ENCODE measurements at regions not wholly inside any gene's neighbourhood (a gene's known extent, or its start where the extent isn't known, plus 50 kb on each side); places are given as distances from the start of the nearest gene placed in this dataset.
"Not testable (repeated sequence)": the region's sequence is repeated elsewhere in the genome, so short reads cannot be mapped to it uniquely, and the experiment has no call there.

GRCh38 chr10:83725567-83725966 is 413.7 kb upstream of the GHITM start:
- DNase-seq: no peak

GRCh38 chr10:83734278-83734677 is 405.0 kb upstream of the GHITM start:
- no peak for DNase-seq

DNA sequence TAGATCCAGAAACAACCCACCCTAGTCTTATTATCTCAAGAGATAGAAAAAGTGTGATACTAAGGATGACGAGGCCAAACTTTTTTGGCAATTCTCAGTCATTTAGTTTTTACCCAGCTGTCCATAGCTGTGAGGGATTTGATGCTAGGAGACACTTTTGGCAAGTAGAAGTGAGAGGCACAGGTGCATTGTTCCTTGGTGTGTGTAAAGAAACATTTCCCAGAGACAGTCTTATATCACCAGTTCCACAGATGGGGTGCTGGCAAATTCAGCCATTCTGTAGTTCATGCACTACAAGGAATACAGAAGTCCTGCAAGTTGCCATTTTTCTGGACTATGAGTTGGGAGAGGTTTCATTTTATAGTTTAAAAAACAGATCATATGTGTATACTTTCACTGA is 403.3 kb upstream of the GHITM start:
- DNase-seq: no peak

GRCh38 chr10:83750604-83751003 is 388.7 kb upstream of the GHITM start:
- DNase-seq: no peak

- no peak for DNase-seq
Observed at GRCh38 chr10:83753490-83753889, 385.8 kb upstream of the GHITM start.

- DNase-seq: no peak
Observed at GRCh38 chr10:83754857-83755256, 384.5 kb upstream of the GHITM start.

GRCh38 chr10:83760142-83760541 is 379.2 kb upstream of the GHITM start:
- DNase-seq: no peak

GRCh38 chr10:83764666-83765065 is 374.6 kb upstream of the GHITM start:
- DNase-seq: no peak

GRCh38 chr10:83765731-83766130 is 373.6 kb upstream of the GHITM start:
- no peak for DNase-seq

DNA sequence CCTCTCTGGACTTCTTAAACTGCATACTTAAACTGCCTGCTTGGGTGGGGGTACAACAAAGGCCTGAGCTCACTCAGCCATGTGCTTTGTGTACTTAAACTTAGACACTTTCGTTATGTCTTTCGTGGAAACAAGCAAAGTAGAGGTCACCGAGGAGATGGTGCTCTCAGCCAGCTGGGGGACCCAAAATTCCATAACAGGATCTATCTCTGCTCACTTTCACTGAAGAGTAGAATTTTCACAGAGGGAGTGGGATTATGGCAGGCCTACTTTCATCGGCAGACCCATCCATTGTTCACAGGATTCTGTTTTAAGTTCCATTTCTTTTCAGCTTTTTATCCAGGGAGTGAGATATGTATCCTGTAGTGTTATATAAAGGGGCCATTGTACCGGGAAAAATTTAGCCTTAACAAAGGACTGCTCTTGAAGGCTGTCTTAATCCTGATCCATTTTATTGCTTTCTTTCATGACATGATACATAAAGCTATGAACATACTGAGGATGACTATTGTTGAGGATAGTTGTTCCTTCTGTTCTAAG is 370.0 kb upstream of the GHITM start:
- no peak for DNase-seq

DNA sequence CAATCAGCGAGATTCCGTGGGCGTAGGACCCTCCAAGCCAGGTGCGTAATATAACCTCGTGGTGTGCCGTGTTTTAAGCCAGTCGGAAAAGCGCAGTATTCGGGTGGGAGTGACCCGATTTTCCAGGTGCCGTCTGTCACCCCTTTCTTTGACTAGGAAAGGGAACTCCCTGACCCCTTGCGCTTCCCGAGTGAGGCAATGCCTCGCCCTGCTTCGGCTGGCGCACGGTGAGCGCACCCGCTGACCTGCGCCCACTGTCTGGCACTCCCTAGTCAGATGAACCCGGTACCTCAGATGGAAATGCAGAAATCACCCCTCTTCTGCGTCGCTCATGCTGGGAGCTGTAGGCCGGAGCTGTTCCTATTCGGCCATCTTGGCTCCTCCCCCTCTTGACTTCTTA is 352.6 kb upstream of the GHITM start:
- DNase-seq: not testable (repeated sequence)

DNA sequence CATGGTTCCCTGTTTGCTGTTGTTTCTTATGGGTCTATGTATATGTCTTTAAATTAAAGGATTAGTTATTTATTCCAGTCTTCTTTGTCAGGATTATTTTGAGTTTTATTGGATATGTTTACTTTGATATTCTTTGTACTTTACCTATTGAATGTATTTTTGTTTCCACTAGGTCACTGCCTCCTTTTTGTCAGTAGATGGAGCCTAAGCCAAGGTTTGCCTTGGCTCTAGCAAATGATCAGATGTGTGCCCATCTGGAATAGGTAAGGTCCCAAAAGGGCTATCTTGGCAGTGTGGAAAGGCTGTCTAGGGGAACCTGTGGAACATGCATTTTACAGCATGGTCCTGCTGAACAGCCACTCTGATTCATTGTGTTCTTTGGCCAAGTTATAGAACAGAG is 337.3 kb upstream of the GHITM start:
- DNase-seq: no peak

- no peak for DNase-seq
Observed at GRCh38 chr10:83806717-83807116, 332.6 kb upstream of the GHITM start.

DNA sequence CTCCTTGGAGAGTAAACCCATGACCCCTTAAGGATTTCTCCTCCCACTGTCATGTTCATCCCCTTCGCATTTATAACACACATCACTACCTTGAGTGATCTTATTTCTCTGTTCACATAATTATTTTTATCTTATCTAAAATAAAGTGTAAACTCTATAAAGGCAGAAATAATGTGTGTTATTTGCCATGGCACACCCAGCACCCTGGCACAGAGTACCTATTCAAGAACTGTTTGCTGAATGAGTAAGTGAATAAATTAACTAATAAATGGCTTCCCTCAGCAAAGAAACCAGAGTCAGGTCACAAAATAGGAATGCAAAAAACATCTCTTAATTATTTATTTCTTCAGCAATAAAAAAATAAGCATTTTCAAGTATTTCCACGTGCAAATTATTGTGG is 330.3 kb upstream of the GHITM start:
- no peak for DNase-seq

DNA sequence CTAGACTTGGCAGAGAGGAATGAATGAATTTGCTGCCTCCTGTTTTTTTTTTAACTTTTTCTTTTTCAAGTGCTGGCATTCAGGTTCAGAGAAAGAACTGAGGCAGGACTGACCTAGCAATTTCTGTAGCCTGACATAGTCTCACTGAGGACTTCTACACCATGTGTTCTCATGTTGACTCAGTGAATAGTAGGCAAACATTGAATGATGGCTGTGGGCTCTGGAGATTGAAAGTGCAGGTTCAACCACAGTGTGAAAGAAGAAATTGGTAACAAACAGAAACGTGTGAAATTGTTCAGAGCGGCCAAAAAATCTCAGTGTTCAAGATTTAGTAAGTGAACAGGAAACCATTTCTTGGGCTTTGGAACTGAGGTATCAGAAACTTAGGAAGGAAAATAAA is 322.4 kb upstream of the GHITM start:
- DNase-seq: no peak

DNA sequence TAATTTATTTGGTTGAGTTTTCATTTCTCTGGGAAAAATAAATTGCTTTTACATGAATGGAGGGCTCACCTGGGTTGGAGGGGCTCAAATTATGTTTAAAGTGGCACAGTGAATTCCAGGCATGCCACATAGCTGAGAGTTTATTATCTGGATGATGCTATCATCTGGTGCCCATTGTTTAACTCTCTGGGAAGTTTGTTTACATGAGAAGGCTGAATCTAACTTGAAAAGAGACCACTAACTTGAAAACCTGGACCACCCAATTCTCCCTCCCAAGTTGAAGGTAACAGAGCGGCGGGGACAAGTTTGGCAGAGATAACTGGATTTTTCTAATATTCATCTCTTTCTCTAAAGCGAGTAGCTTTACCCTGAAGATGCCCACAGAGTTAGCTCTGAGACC is 321.5 kb upstream of the GHITM start:
- DNase-seq: no peak

DNA sequence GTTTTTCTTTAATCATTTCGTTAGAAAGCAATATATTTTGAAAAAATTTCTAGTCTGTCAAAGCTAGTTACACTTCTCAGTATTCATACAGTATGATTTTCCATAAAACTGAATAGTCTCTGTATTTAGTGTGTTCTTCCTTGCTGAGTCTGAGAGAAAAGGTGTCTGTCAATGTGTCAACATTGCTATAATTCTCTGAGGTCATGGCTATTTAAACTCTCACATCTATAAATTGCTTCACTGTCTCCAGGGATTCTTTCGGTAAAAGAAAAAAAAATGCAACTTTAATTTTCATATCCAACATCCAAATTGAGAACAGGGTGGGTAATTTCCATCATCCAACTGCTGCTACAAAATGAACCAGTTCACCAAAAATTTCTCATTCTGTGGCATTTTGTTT is 319.7 kb upstream of the GHITM start:
- DNase-seq: no peak

DNA sequence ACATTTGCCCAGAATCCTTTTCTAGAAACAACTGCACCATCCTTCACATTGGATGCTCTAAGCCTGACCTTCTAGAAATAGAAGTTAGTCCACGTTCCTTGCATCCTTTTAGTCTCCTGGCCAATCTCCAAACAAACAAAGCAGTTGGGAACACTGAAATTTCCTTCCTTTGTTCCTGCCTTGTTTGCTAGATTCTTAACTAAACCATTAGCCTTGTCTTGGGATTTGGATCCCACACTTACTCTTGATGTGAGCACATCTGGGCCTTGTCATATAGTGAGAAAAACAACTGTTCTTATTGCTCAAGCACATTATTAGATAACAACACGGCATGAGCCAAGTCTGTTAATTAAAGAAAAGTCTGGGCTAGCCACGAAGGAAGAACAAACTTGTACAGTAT is 319.3 kb upstream of the GHITM start:
- no peak for DNase-seq

GRCh38 chr10:83824099-83824498 is 315.2 kb upstream of the GHITM start:
- no peak for DNase-seq

GRCh38 chr10:83834096-83834495 is 305.2 kb upstream of the GHITM start:
- no peak for DNase-seq

DNA sequence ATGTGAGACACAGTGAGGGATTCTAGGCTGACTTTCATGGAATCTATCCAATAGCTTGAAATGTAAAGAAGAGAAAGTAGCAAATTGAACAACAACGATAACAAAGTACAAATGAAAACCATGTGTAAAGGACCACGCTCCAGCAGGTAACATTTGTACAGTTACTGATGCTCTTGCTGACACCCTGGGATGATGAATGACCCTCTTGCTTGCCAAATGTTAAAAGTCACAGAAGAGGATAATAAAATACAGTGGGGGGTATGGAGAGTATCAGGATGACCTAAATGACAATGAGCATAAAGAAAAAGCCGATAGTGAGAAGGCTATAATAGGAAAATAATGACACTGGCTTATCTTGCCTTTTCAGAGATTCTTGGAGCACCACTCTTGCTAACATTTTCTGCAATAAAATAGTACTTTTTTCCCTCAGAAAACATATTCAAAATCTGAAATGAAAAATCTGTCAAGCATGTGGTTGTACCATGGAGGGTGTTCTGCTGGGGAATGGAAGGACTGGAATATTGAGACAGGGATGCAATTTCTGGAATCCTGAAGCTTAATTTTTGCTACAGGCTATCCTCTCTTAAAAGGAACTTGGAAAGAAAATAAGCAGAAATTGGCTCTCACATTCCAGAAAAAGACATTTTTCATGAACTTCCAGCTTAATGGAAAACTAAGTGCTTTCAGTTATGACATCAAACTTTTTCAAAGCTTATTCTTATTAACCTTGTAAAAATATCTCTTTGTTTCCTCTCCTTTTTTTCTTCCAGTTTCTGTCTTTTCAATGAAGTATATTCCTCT is 303.2 kb upstream of the GHITM start:
- no peak for DNase-seq

DNA sequence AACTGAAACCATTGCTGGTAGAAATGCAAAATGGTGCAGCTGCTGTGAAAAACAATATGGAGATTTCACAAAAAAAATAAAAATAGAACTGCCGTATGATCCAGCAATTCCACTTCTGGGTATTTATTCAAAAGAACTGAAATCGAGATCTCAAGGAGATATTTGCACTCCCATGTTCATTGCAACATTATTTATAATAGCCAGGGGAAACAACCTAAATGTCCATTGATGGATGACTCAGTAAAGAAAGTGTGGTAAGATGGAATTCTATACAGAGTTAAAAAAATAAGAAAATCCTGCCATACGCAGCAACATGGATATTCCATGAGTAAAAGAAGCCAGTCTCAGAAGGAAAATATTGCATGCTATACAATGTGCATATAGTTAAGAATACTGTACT is 290.6 kb upstream of the GHITM start:
- no peak for DNase-seq

DNA sequence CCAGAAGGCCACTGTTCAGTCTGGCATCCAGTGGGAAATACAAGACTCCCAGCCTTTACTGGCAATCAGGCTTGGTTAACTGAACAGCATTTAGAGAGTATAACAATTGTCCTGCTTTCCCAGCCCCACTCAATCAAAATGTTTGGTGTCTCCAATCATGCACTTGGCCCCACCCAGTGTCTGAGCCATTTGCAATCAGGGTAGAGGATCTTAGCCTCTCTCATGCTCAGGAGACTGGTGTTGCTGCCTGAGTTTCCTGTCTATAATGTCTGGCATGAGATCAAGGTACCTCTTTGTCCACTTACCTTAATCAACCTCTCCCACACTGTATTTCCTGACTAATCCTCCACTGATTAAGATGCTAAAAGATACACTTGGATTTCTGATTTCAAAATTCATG is 290.2 kb upstream of the GHITM start:
- DNase-seq: no peak

GRCh38 chr10:83852146-83852545 is 287.2 kb upstream of the GHITM start:
- DNase-seq: no peak
